ENCODE measurements at regions not wholly inside any gene's neighbourhood (a gene's known extent, or its start where the extent isn't known, plus 50 kb on each side); places are given as distances from the start of the nearest gene placed in this dataset.
"Not testable (repeated sequence)": the region's sequence is repeated elsewhere in the genome, so short reads cannot be mapped to it uniquely, and the experiment has no call there.

DNA sequence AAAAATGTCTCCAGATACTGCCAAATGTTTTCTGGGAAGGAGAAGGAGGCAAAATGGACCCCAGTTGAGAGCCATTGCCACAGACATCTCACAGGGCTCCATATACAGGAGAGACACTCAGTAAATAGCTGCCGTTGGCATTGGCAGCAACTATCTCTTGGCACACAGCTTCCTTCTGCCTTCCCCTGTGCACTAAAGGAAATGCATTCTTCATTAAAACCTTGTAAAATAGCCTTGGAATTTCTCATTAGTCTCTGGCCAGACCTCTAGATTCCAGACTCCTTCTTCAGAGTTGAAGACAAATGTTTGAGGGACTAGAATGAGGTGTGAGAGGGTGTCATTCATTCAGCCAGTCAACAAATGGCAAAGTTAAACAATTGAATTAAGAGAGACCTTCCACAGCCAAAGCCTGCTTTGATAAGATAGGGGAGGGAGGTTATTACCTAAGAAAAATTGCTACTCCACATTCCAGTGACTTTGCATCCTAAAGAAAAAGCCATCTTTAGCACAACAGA is 223.9 kb upstream of the HS3ST3A1 start:
- no peak overlapping the region for H3K27ac ChIP-seq (ENCODE audit: low read depth, low read length)
- no peak overlapping the region for H3K4me3 ChIP-seq (ENCODE audit: low read depth, low read length)
- no peaks in the 10 kb centered on the region for H3K27me3 ChIP-seq (ENCODE audit: control insufficient read depth, insufficient read depth, low read length)
- H3K36me3 ChIP-seq (ENCODE audit: control insufficient read depth, insufficient read depth, low read length): no peaks in the 10 kb centered on the region
- H3K4me1 ChIP-seq (ENCODE audit: control insufficient read depth, insufficient read depth, low read length): no peaks in the 10 kb centered on the region
- no peak overlapping the region for H3K9ac ChIP-seq (ENCODE audit: low read depth, low read length)
- no peaks in the 10 kb centered on the region for H3K9me3 ChIP-seq (ENCODE audit: control insufficient read depth, insufficient read depth, low read length)

DNA sequence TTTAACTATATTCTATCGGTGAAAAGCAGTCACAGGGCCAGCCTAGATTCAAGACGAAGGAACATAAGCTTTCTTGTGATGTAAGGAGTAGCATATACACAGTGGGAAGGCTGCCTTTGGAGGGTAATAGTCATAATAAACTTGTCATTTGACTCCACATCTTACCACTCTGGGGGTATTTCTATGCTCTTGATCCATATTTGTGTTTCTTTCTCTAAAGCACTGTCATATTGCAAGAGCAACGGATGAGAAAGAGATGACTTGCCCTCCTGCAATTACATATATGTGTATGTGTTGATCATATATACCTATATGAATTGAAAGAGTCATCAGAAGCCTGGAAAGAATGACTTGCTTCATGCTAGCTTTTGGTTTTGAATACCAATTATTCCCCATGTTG is 225.4 kb upstream of the HS3ST3A1 start:
- Histone ChIP-seq H3K27me3 (ENCODE audit: control insufficient read depth, insufficient read depth, low read length) (no peaks in the 10 kb centered on the region), H3K27ac (ENCODE audit: low read depth, low read length) (no peak overlapping the region), H3K9me3 (ENCODE audit: control insufficient read depth, insufficient read depth, low read length) (no peaks in the 10 kb centered on the region), H3K36me3 (ENCODE audit: control insufficient read depth, insufficient read depth, low read length) (no peaks in the 10 kb centered on the region), H3K4me3 (ENCODE audit: low read depth, low read length) (no peak overlapping the region), H3K4me1 (ENCODE audit: control insufficient read depth, insufficient read depth, low read length) (no peaks in the 10 kb centered on the region), H3K9ac (ENCODE audit: low read depth, low read length) (no peak overlapping the region)

DNA sequence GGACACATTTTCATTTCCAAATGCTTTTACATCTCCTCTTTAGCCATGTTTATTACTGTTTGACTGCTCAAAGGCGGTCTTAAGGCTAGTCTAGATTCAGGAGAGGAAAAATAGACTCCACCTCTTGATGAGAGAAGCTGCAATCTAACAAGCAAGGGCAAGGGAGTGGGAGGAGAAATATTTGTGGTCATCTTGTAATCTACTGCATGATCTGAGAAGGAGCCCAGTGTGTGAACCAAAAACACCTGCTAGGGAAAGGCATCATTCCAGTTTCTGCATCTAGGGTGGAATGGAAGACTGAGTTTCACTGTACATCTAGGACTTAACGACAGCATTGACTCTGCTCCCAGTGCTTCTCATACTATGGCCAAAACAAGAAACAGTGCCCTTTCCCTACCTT is 232.2 kb upstream of the HS3ST3A1 start:
- Histone ChIP-seq H3K4me3 (ENCODE audit: low read depth, low read length) (no peak overlapping the region), H3K27me3 (ENCODE audit: control insufficient read depth, insufficient read depth, low read length) (no peaks in the 10 kb centered on the region), H3K27ac (ENCODE audit: low read depth, low read length) (no peak overlapping the region), H3K4me1 (ENCODE audit: control insufficient read depth, insufficient read depth, low read length) (no peaks in the 10 kb centered on the region), H3K36me3 (ENCODE audit: control insufficient read depth, insufficient read depth, low read length) (no peaks in the 10 kb centered on the region), H3K9me3 (ENCODE audit: control insufficient read depth, insufficient read depth, low read length) (no peaks in the 10 kb centered on the region), H3K9ac (ENCODE audit: low read depth, low read length) (no peak overlapping the region)

GRCh38 chr17:13835151-13835550 is 233.4 kb upstream of the HS3ST3A1 start:
- H3K4me3 ChIP-seq (ENCODE audit: low read depth, low read length): no peak overlapping the region
- no peaks in the 10 kb centered on the region for H3K9me3 ChIP-seq (ENCODE audit: control insufficient read depth, insufficient read depth, low read length)
- H3K27me3 ChIP-seq (ENCODE audit: control insufficient read depth, insufficient read depth, low read length): no peaks in the 10 kb centered on the region
- H3K36me3 ChIP-seq (ENCODE audit: control insufficient read depth, insufficient read depth, low read length): no peaks in the 10 kb centered on the region
- H3K27ac ChIP-seq (ENCODE audit: low read depth, low read length): no peak overlapping the region
- no peaks in the 10 kb centered on the region for H3K4me1 ChIP-seq (ENCODE audit: control insufficient read depth, insufficient read depth, low read length)
- H3K9ac ChIP-seq (ENCODE audit: low read depth, low read length): no peak overlapping the region

DNA sequence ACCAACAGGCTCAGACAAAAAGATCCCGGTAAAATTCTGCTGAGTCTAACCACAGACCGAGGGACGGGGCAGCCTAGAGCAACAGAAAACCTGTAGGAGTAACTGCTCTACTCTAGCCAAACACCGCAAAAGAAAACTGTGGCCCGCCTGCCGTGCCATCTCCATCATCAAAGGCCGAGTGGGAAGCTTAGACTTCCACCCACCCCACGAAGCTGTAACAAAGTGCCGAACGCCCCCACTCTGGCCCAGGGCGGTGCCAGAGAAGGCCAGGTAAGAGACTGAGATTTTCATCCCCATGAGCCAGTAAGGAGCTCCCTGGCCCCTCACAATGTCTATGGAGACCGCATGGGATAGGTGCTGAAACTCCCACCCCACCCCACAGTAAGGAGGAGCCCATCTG is 231.9 kb upstream of the COX10 start:
- Histone ChIP-seq H3K4me3 (ENCODE audit: low read depth, low read length) (no peak overlapping the region), H3K27ac (ENCODE audit: low read depth, low read length) (no peak overlapping the region), H3K27me3 (ENCODE audit: control insufficient read depth, insufficient read depth, low read length) (no peaks in the 10 kb centered on the region), H3K9me3 (ENCODE audit: control insufficient read depth, insufficient read depth, low read length) (no peaks in the 10 kb centered on the region), H3K4me1 (ENCODE audit: control insufficient read depth, insufficient read depth, low read length) (no peaks in the 10 kb centered on the region), H3K9ac (ENCODE audit: low read depth, low read length) (no peak overlapping the region), H3K36me3 (ENCODE audit: control insufficient read depth, insufficient read depth, low read length) (no peaks in the 10 kb centered on the region)

- Histone ChIP-seq H3K9me3 (ENCODE audit: control insufficient read depth, insufficient read depth, low read length) (no peaks in the 10 kb centered on the region), H3K27me3 (ENCODE audit: control insufficient read depth, insufficient read depth, low read length) (no peaks in the 10 kb centered on the region), H3K4me1 (ENCODE audit: control insufficient read depth, insufficient read depth, low read length) (no peaks in the 10 kb centered on the region), H3K36me3 (ENCODE audit: control insufficient read depth, insufficient read depth, low read length) (no peaks in the 10 kb centered on the region), H3K9ac (ENCODE audit: low read depth, low read length) (no peak overlapping the region), H3K27ac (ENCODE audit: low read depth, low read length) (no peak overlapping the region), H3K4me3 (ENCODE audit: low read depth, low read length) (no peak overlapping the region)
These were observed 229.1 kb upstream of the COX10 start for GRCh38 chr17:13840254-13840653.

DNA sequence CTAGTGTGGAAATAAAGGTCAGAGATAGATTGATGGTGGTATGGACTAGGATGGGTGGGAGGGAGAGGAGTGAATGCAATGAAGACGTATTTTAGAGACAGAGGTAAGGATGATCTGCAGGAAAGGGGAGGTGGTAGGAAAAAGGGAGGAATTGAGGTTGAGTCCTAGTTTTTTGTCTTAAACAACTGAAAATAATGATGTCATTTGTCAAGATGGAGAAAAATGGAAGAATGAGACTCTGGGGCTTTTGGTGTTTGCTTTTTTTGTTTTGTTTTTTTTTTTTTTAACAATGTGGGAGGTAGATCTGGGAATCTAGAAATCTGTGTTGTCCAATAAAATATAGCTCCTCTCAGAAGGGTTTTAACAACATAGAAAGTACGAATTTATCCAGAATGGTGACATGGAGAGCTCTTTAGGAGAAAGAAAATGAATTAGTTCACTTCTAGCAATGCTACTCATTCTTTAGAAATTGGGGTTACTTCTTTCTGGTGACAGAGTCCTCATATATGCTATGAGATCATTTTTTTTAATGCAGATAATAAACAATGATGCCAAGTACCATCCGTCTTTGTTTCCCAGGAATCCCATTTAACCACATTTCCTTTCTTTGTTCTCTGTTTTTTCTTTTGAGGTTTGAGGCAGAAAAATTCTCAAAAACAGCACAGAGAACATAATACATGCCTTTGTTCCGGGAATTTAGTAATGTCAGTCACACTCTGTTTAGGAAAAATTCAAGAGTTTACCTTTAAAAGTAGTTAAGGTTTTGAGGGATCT is 225.3 kb upstream of the COX10 start:
- Histone ChIP-seq H3K4me3 (ENCODE audit: low read depth, low read length) (no peak overlapping the region), H3K27me3 (ENCODE audit: control insufficient read depth, insufficient read depth, low read length) (no peaks in the 10 kb centered on the region), H3K27ac (ENCODE audit: low read depth, low read length) (no peak overlapping the region), H3K9ac (ENCODE audit: low read depth, low read length) (no peak overlapping the region), H3K9me3 (ENCODE audit: control insufficient read depth, insufficient read depth, low read length) (peaks cover 8% of the 10 kb centered on the region; the same call in 1 of the 2 replicates), H3K4me1 (ENCODE audit: control insufficient read depth, insufficient read depth, low read length) (no peaks in the 10 kb centered on the region), H3K36me3 (ENCODE audit: control insufficient read depth, insufficient read depth, low read length) (no peaks in the 10 kb centered on the region)

DNA sequence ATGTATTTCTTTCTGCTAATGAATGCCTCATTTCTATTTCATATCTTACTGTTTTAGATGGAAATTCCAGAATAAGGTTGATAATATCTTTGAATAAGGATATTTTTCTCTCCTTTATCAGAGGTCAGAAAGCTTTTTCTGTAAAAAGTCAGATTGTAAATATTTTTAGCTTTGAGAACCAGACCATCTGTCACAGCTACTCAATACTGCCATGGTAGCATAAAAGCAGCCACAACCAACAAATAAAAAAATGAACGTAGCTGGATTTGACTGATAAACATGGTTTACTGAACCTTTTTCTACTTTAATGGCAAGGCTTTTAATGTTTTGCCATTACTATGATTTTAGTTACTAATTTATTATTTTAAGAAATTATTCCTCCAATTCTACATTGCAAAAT is 217.4 kb upstream of the COX10 start:
- no peaks in the 10 kb centered on the region for H3K4me1 ChIP-seq (ENCODE audit: control insufficient read depth, insufficient read depth, low read length)
- H3K9ac ChIP-seq (ENCODE audit: low read depth, low read length): no peak overlapping the region
- H3K27me3 ChIP-seq (ENCODE audit: control insufficient read depth, insufficient read depth, low read length): no peaks in the 10 kb centered on the region
- H3K36me3 ChIP-seq (ENCODE audit: control insufficient read depth, insufficient read depth, low read length): no peaks in the 10 kb centered on the region
- peaks cover 8% of the 10 kb centered on the region; the same call in 1 of the 2 replicates for H3K9me3 ChIP-seq (ENCODE audit: control insufficient read depth, insufficient read depth, low read length)
- H3K4me3 ChIP-seq (ENCODE audit: low read depth, low read length): no peak overlapping the region
- H3K27ac ChIP-seq (ENCODE audit: low read depth, low read length): no peak overlapping the region

- not testable (repeated sequence) for H3K9ac ChIP-seq (ENCODE audit: low read depth, low read length); H3K9me3 ChIP-seq (ENCODE audit: control insufficient read depth, insufficient read depth, low read length); H3K4me3 ChIP-seq (ENCODE audit: low read depth, low read length); H3K27ac ChIP-seq (ENCODE audit: low read depth, low read length); H3K36me3 ChIP-seq (ENCODE audit: control insufficient read depth, insufficient read depth, low read length); H3K27me3 ChIP-seq (ENCODE audit: control insufficient read depth, insufficient read depth, low read length); H3K4me1 ChIP-seq (ENCODE audit: control insufficient read depth, insufficient read depth, low read length)
These were observed 213.6 kb upstream of the COX10 start for GRCh38 chr17:13855730-13856129.

- H3K27me3 ChIP-seq (ENCODE audit: control insufficient read depth, insufficient read depth, low read length): no peaks in the 10 kb centered on the region
- no peak overlapping the region for H3K9ac ChIP-seq (ENCODE audit: low read depth, low read length)
- no peak overlapping the region for H3K27ac ChIP-seq (ENCODE audit: low read depth, low read length)
- H3K36me3 ChIP-seq (ENCODE audit: control insufficient read depth, insufficient read depth, low read length): no peaks in the 10 kb centered on the region
- no peaks in the 10 kb centered on the region for H3K4me1 ChIP-seq (ENCODE audit: control insufficient read depth, insufficient read depth, low read length)
- no peak overlapping the region for H3K4me3 ChIP-seq (ENCODE audit: low read depth, low read length)
- no peaks in the 10 kb centered on the region for H3K9me3 ChIP-seq (ENCODE audit: control insufficient read depth, insufficient read depth, low read length)
These were observed 207.0 kb upstream of the COX10 start for GRCh38 chr17:13862346-13862745.

GRCh38 chr17:13863436-13863835 is 205.9 kb upstream of the COX10 start:
- Histone ChIP-seq H3K4me3 (ENCODE audit: low read depth, low read length) (no peak overlapping the region), H3K27me3 (ENCODE audit: control insufficient read depth, insufficient read depth, low read length) (no peaks in the 10 kb centered on the region), H3K4me1 (ENCODE audit: control insufficient read depth, insufficient read depth, low read length) (no peaks in the 10 kb centered on the region), H3K36me3 (ENCODE audit: control insufficient read depth, insufficient read depth, low read length) (no peaks in the 10 kb centered on the region), H3K9ac (ENCODE audit: low read depth, low read length) (no peak overlapping the region), H3K27ac (ENCODE audit: low read depth, low read length) (no peak overlapping the region), H3K9me3 (ENCODE audit: control insufficient read depth, insufficient read depth, low read length) (no peaks in the 10 kb centered on the region)
